Neuronal stem cell (in vitro differentiated cells): ENCODE measurements at regions not wholly inside any gene's neighbourhood (a gene's known extent, or its start where the extent isn't known, plus 50 kb on each side); places are given as distances from the start of the nearest gene placed in this dataset.

Experiments
- DNase-seq: peaks from one replicate; pipeline ENCODE4 v3.0.0-alpha.2; 2013; ENCODE audit warnings: low spot score
- H2AFZ ChIP-seq: one replicate; pipeline ENCODE4 v1.6.1; 2013; ENCODE audit warnings: mild to moderate bottlenecking, low read length, inconsistent platforms
- H2AK5ac ChIP-seq: 2 replicates; pipeline ENCODE4 v1.6.1; 2013; ENCODE audit warnings: low read depth, mild to moderate bottlenecking, inconsistent platforms, low read length, moderate library complexity, mixed read lengths
- H2BK120ac ChIP-seq: 2 replicates; pipeline ENCODE4 v1.6.1; 2013; ENCODE audit warnings: low read depth, mild to moderate bottlenecking, inconsistent platforms, low read length, moderate library complexity, mixed read lengths
- H2BK12ac ChIP-seq: one replicate; pipeline ENCODE4 v1.6.1; 2013; ENCODE audit warnings: low read length, inconsistent platforms
- H2BK15ac ChIP-seq: 2 replicates; pipeline ENCODE4 v1.6.1; 2013; ENCODE audit warnings: mild to moderate bottlenecking, low read length, inconsistent platforms, mixed read lengths
- H2BK5ac ChIP-seq: one replicate; pipeline ENCODE4 v1.6.1; 2013; ENCODE audit warnings: inconsistent platforms, mild to moderate bottlenecking, low read length, moderate library complexity
- H3K14ac ChIP-seq: one replicate; pipeline ENCODE4 v1.6.1; 2013; ENCODE audit warnings: low read length, inconsistent platforms
- H3K18ac ChIP-seq: 2 replicates; pipeline ENCODE4 v1.6.1; 2013; ENCODE audit warnings: low read length, inconsistent platforms
- H3K23ac ChIP-seq: 2 replicates; pipeline ENCODE4 v1.6.1; 2013; ENCODE audit warnings: low read depth, mild to moderate bottlenecking, mixed read lengths, low read length, inconsistent platforms; ENCODE audit not compliant: poor library complexity
- H3K27ac ChIP-seq: replicated peaks from 3 replicates; pipeline ENCODE4 v1.5.1; 2013; ENCODE audit warnings: low read length, inconsistent platforms
- H3K27me3 ChIP-seq, 3 experiments: 2 replicates each; pipeline ENCODE4 v1.6.1; 2013; ENCODE audit warnings: low read length in 3 of 3, mild to moderate bottlenecking in 2 of 3, inconsistent platforms in 1 of 3, low read depth in 1 of 3, mixed read lengths in 1 of 3, moderate library complexity in 1 of 3; ENCODE audit not compliant: control insufficient read depth in 3 of 3, insufficient read depth in 3 of 3
- H3K36me3 ChIP-seq, 2 donors: replicated peaks in 1 of 2; 2 replicates each; pipeline ENCODE4 v1.6.1; 2013; ENCODE audit warnings: low read length in 2 of 2; ENCODE audit not compliant: control insufficient read depth in 2 of 2, insufficient read depth in 2 of 2
- H3K4ac ChIP-seq: 2 replicates; pipeline ENCODE4 v1.6.1; 2013; ENCODE audit warnings: inconsistent platforms, mild to moderate bottlenecking, low read length, moderate library complexity
- H3K4me1 ChIP-seq, 2 donors: 1 replicate in 1 of 2; 2 replicates in 1 of 2; pipeline ENCODE4 v1.6.1; 2013; ENCODE audit warnings: low read length in 2 of 2, low read depth in 1 of 2; ENCODE audit not compliant: control insufficient read depth in 2 of 2, insufficient read depth in 1 of 2
- H3K4me2 ChIP-seq: one replicate; pipeline ENCODE4 v1.6.1; 2013; ENCODE audit warnings: mild to moderate bottlenecking, low read length, inconsistent platforms; ENCODE audit not compliant: insufficient read depth, poor library complexity, severe bottlenecking
- H3K4me3 ChIP-seq, 2 donors: 2 replicates each; pipeline ENCODE4 v1.5.1; 2013; ENCODE audit warnings: low read length in 2 of 2, mild to moderate bottlenecking in 2 of 2, inconsistent platforms in 1 of 2, moderate library complexity in 1 of 2
- H3K79me1 ChIP-seq: one replicate; pipeline ENCODE4 v1.6.1; 2013; ENCODE audit warnings: low read depth, mild to moderate bottlenecking, inconsistent platforms, low read length, moderate library complexity
- H3K9ac ChIP-seq: one replicate; pipeline ENCODE4 v1.6.1; 2013; ENCODE audit warnings: mild to moderate bottlenecking, low read depth, low read length, inconsistent platforms; ENCODE audit not compliant: poor library complexity
- H3K9me3 ChIP-seq, 2 donors: replicated peaks in 1 of 2; 2 replicates each; pipeline versions ENCODE3 to v1.6.1; 2013; ENCODE audit warnings: low read length in 2 of 2, mild to moderate bottlenecking in 2 of 2, inconsistent platforms in 1 of 2, low read depth in 1 of 2, mixed read lengths in 1 of 2, moderate library complexity in 1 of 2; ENCODE audit not compliant: control insufficient read depth in 2 of 2, insufficient read depth in 1 of 2
- H4K8ac ChIP-seq: one replicate; pipeline ENCODE4 v1.6.1; 2013; ENCODE audit warnings: low read depth, mild to moderate bottlenecking, inconsistent platforms, low read length, moderate library complexity
- H4K91ac ChIP-seq: one replicate; pipeline ENCODE4 v1.6.1; 2013; ENCODE audit warnings: low read length, low read depth, mild to moderate bottlenecking, inconsistent platforms; ENCODE audit not compliant: poor library complexity
- WGBS, 2 donors: extraction: QIAGEN DNeasy Blood & Tissue Kit; methylation state at CpG; one replicate each; pipeline ENCODE4 v1.1.7; 2013; ENCODE audit warnings: missing lambda C conversion rate in 2 of 2, mixed read lengths in 1 of 2; ENCODE audit not compliant: insufficient read length in 2 of 2, insufficient replicate concordance in 1 of 2; ENCODE audit errors: extremely low coverage in 2 of 2; 5-methylcytosine and 5-hydroxymethylcytosine counted together

DNA sequence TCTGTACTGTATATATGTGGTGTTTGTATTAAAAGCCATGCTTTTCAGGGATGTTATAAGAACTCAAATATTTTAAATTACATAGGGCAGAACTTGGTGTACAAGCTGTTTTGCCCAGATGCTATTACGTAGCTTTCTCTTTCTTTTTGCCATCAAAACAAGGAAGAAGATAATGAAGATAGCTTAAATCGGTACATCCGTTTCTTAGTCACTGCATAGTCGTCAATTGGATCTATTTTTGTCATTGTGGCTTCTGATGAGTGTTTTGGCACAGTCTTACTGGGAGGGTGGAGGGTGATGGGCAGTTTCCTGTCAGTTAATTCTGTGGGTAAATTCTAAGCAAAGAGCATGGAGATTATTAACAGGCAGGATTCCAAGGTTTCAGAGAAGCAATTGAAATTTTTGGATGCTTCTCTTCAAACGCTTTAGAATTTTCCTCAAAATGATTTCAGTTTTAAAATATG lies 649.1 kb upstream of the GJE1 start:
- Histone ChIP-seq H3K27me3 (no peaks in the 10 kb centered on the region), H3K23ac (no peak overlapping the region), H2BK12ac (no peak overlapping the region), H3K18ac (no peak overlapping the region), H3K4me2 (no peak overlapping the region), H3K4me1 (peaks cover 0 to 7% of the 10 kb centered on the region in 2 donors), H2AK5ac (no peak overlapping the region), H3K79me1 (no peaks in the 10 kb centered on the region), H4K91ac (no peak overlapping the region), H4K8ac (no peak overlapping the region), H3K9ac (no peak overlapping the region), H3K4me3 (no peak overlapping the region), H3K14ac (no peak overlapping the region), H2BK120ac (no peak overlapping the region), H3K36me3 (no peaks in the 10 kb centered on the region), H2AFZ (peak overlapping the region; percentile 76), H3K9me3 (no peaks in the 10 kb centered on the region), H3K27ac (no peak overlapping the region), H3K4ac (no peak overlapping the region), H2BK5ac (no peak overlapping the region), H2BK15ac (no peak overlapping the region)
- no peak for DNase-seq
- WGBS, 2 donors: no CpG with 5 or more reads among the region's 5 CpGs

DNA sequence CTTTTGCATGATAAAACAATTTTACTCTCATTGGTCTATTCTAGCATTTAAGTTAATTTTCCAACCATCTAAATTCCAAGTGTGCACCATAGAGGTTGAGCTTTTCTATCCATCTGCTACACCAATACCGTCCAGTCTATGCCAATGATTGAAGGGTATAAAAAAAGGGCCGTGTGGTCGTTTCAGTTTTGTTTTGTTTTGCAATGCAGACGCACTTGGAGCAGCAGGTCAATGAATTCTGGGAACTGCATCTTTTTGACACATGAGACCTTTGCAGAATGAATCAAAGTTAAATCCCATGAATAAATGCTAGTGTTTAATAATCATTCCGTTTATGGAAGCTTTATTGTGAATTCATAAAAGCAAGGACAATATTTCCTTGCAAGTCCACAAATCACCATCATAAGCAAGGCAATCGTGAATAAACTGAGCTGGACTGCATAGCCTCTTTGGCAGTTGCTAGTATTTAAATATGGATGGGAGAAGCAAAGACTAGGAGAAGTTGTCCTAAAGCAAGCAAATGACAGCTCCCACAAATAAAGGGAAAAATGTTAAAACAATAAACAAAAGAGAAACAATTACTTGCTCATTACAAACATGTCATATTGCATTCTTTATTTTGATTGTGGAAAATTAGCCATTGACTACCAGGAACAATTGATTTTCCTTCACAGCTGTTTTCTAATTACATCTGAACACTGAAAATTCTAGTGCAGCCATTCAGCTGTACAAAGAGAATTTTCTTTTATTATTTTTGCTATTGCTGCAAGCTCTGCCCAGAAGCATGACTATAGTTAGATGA lies 649.7 kb upstream of the GJE1 start:
- H2AK5ac ChIP-seq: no peak overlapping the region

DNA sequence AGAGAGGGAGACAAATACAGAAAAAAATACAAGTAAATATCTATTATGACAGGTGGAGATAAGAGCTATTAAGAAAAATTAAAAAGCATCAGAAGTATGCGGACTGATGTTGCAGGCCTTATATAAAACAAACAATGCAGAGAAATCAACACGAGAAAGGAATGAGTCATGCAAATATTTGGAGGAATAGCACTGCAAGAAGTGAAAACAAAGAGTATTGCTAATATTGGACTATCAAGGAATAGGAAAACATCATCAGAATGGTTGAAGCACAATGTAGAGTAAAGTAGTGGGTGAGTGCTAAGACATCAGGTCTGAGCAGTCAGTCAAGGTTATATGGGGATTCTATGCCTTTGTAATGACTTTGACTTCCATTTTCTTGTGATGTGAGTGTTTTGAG lies 657.5 kb upstream of the GJE1 start:
- DNase-seq: no peak
- Histone ChIP-seq H3K14ac (no peak overlapping the region), H2BK15ac (no peak overlapping the region), H3K27me3 (no peaks in the 10 kb centered on the region), H3K18ac (no peak overlapping the region), H3K4me1 (peaks cover 5 to 12% of the 10 kb centered on the region in 2 donors), H2BK12ac (no peak overlapping the region), H4K91ac (no peak overlapping the region), H3K9ac (no peak overlapping the region), H4K8ac (no peak overlapping the region), H3K79me1 (no peaks in the 10 kb centered on the region), H3K23ac (no peak overlapping the region), H2AFZ (no peak overlapping the region), H2BK5ac (no peak overlapping the region), H3K4me3 (no peak overlapping the region), H3K36me3 (peaks cover 0 to 2% of the 10 kb centered on the region in 2 donors), H2BK120ac (no peak overlapping the region), H3K9me3 (peaks cover 0 to 3% of the 10 kb centered on the region in 2 donors), H2AK5ac (no peak overlapping the region), H3K4me2 (no peak overlapping the region), H3K4ac (no peak overlapping the region), H3K27ac (no peak overlapping the region)
- no CpG with 5 or more reads among the region's 2 CpGs for WGBS, 2 donors

More for the DNA sequence above, 649.7 kb upstream of the GJE1 start:
- Histone ChIP-seq H3K27me3 (no peaks in the 10 kb centered on the region), H4K91ac (no peak overlapping the region), H3K4me3 (peak overlapping the region in 1 of 2 donors; percentile 4), H3K27ac (no peak overlapping the region), H2BK5ac (no peak overlapping the region), H3K4me1 (peaks cover 0 to 7% of the 10 kb centered on the region in 2 donors), H2AFZ (peak overlapping the region; percentile 76), H3K4me2 (no peak overlapping the region), H3K36me3 (no peaks in the 10 kb centered on the region), H3K14ac (no peak overlapping the region), H3K4ac (no peak overlapping the region), H3K79me1 (no peaks in the 10 kb centered on the region), H4K8ac (no peak overlapping the region), H2BK12ac (no peak overlapping the region), H2BK15ac (no peak overlapping the region), H3K23ac (no peak overlapping the region), H3K9me3 (no peaks in the 10 kb centered on the region), H2BK120ac (no peak overlapping the region), H3K9ac (no peak overlapping the region), H3K18ac (no peak overlapping the region)
- DNase-seq: no peak
- WGBS, 2 donors: no CpG with 5 or more reads among the region's 6 CpGs

DNA sequence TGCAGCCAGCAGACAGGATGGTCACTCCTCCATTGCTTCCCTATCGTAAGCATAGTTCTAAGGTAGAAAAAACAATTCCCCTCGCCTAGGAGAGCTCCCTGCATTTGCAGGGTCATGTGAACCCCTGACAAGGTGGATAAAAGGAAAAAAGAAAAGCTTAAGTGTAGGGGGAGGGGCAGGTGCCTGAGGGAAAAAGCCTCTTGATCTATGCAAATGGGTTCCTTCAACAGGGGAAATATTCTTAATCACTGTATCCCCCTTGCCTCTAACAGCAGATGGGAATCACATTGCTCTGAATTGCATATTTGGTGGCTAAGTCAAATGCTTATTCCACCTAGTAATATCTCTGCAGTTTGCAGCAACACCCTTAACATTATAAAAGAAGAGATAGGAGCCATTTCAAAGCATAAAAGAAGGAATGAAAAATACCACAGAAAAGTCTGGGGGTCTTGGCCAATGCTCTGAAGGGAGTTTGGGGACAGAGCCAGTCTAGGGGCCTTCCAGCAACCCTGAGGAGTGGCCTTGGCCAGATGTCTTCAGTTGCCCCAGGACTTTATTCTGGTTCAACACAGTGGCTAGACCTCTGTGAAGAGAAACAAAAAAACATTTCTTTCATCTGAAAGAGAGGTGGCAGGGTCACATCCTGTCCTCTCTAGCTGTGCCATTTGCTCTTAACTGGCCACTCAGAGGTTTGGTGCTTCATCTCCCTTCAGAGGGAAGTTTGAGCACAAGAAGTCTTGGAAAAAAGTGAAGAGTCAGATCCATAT lies 660.4 kb upstream of the GJE1 start:
- Histone ChIP-seq H3K4me1 (peaks cover 5 to 12% of the 10 kb centered on the region in 2 donors), H3K23ac (no peak overlapping the region), H3K18ac (no peak overlapping the region), H4K8ac (no peak overlapping the region), H2BK120ac (no peak overlapping the region), H3K4me2 (no peak overlapping the region), H2BK12ac (no peak overlapping the region), H2AK5ac (no peak overlapping the region), H2AFZ (peak overlapping the region; percentile 20), H4K91ac (no peak overlapping the region), H2BK15ac (no peak overlapping the region), H3K9me3 (peaks cover 0 to 5% of the 10 kb centered on the region in 2 donors), H3K27me3 (no peaks in the 10 kb centered on the region), H2BK5ac (no peak overlapping the region), H3K4ac (no peak overlapping the region), H3K14ac (no peak overlapping the region), H3K36me3 (peaks cover 0 to 2% of the 10 kb centered on the region in 2 donors), H3K79me1 (no peaks in the 10 kb centered on the region), H3K27ac (no peak overlapping the region), H3K4me3 (no peak overlapping the region), H3K9ac (no peak overlapping the region)
- WGBS, 2 donors: no CpG with 5 or more reads among the region's 2 CpGs
- no peak for DNase-seq
